ENCODE measurements at regions not wholly inside any gene's neighbourhood (a gene's known extent, or its start where the extent isn't known, plus 50 kb on each side); places are given as distances from the start of the nearest gene placed in this dataset.

DNA sequence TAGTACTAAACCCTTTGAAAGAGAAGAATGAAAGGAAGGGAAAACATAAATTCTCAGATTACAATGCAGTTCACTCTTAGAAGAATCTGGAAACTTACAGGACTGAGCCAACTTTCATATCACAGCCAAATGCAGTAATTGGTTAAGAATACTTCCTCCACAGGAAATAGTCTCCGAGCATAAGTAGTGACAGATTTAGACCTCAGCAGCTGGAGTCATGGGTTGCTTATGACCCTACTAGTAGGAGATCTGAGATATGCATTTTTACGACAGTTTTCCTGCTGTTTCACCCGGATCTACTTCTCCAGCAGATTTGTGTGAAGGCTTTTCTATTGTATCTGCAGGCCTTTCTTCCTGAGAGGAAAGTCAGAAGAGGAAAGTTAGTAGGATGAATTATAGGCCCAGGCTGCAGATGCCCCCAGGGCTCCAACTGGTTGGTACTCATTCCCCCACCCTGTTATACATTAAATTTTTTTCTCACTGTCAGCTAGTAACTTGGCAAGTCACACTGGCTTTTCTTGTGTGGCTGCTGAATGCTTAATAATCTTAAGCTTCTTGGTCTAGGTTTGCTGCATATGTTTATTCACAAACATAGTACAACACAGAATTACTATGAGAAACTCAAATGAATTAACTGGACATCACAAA is 1241.5 kb upstream of the MIR17HG start:
- POLR2A ChIA-PET = no interaction called here
- no peaks in the 10 kb centered on the region for H3K27me3 Mint-ChIP-seq
- H3K36me3 Mint-ChIP-seq = no peaks in the 10 kb centered on the region
- H3K4me3 Mint-ChIP-seq = no peak overlapping the region
- H3K27ac Mint-ChIP-seq = no peak overlapping the region
- DNase-seq = no peak
- H3K9me3 Mint-ChIP-seq = peaks cover 8% of the 10 kb centered on the region
- H3K4me1 Mint-ChIP-seq = no peaks in the 10 kb centered on the region
- ATAC-seq (ENCODE audit: low read depth) = no peak

DNA sequence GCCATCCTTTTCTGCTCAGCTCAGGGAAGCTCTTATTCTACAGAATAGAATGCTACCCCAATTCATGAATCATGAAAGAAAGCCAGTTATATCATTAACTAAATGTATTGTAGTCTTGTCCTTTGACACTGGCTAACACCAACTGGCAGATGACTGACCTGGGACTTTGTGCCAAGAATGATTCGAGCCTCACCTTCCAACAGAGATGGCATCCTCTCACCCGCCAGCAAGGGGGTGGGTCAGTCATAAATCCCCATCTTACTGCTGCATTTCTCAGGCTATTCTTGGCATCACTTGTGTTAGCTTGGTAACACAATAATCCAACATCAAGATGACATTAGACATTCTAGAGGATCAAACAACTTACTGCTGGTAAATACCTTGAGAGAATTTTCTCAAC is 1239.8 kb upstream of the MIR17HG start:
- H3K27me3 Mint-ChIP-seq = no peaks in the 10 kb centered on the region
- POLR2A ChIA-PET = no interaction called here
- H3K36me3 Mint-ChIP-seq = no peaks in the 10 kb centered on the region
- no peak overlapping the region for H3K27ac Mint-ChIP-seq
- no peak overlapping the region for H3K4me3 Mint-ChIP-seq
- H3K9me3 Mint-ChIP-seq = peaks cover 7% of the 10 kb centered on the region
- ATAC-seq (ENCODE audit: low read depth) (no peak), DNase-seq (no peak)
- no peaks in the 10 kb centered on the region for H3K4me1 Mint-ChIP-seq

DNA sequence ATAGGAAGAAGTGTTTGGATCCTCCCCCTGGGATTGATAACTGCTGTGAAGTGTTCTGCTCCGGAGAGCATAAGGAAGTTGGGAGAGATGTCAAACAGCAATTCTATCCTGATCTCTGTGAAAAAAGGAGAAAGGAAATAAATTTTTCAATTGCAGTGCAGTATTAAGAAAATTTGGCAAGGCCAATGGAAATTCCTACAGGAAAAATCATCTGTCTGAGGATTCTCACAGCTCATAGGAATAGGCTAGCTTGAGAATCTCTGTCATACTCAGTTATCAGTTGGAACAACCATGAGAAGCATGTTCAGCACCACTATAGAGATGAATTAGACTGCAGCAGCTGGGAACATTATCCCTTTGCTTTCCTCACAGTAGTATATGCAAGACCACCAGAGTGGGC is 1238.9 kb upstream of the MIR17HG start:
- DNase-seq (no peak), ATAC-seq (ENCODE audit: low read depth) (no peak)
- Mint-ChIP-seq H3K4me1 (no peaks in the 10 kb centered on the region), H3K9me3 (peaks cover 7% of the 10 kb centered on the region), H3K36me3 (no peaks in the 10 kb centered on the region), H3K27ac (no peak overlapping the region), H3K4me3 (no peak overlapping the region), H3K27me3 (no peaks in the 10 kb centered on the region)
- POLR2A ChIA-PET = no interaction called here

DNA sequence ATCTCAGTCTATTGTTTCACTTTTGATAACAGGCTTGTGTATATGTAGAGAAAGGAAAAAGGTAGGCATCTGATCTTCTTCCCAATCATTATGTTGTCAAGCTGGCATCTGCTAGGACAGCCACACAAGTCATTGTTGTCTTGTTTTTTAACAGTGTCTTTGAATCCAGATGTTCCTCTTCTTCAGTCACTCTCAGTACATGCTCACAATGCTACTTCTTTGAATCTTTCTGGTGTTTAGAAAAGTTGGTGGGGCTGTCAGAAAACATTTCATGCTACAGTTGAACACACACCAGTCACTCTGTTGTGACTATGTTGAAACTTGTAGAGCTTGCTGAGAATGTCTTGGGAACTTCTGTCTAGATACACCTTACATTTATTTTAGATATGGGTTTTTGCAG is 1231.4 kb upstream of the MIR17HG start:
- peaks cover 1% of the 10 kb centered on the region for H3K9me3 Mint-ChIP-seq
- no peak overlapping the region for H3K4me3 Mint-ChIP-seq
- POLR2A ChIA-PET = no interaction called here
- no peaks in the 10 kb centered on the region for H3K27me3 Mint-ChIP-seq
- DNase-seq = no peak
- no peak overlapping the region for H3K27ac Mint-ChIP-seq
- H3K4me1 Mint-ChIP-seq = no peaks in the 10 kb centered on the region
- H3K36me3 Mint-ChIP-seq = no peaks in the 10 kb centered on the region
- ATAC-seq (ENCODE audit: low read depth) = no peak

DNA sequence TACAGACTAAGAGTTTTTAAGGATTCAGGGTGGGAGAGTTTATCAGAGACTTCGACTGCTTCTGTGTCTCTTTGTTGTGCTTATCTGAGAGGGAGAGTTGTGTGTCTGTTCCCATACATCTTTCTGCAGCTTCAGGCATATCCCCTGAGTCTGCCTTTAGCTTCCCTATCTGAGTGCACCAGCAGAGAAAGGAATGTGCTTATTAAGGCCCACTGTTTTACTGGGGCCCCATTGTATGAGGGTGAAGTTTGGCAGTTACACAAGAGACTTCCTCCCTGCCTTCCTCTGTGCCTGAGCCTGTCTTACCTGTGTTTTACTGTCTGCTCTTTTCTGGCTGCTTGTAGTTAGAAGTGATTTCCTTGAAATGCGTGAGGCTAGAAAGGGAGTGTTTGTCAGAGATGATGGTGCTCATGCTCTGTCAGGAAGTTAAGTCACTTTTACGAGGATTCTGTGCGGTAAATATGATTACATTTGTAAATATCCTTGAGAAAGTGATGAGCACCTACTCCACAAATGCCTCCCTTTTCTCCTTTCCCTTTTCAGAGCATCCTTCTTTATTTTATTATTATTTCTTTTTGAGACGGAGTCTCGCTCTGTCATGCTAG is 1228.9 kb upstream of the MIR17HG start:
- peaks cover 1% of the 10 kb centered on the region for H3K9me3 Mint-ChIP-seq
- POLR2A ChIA-PET = no interaction called here

DNA sequence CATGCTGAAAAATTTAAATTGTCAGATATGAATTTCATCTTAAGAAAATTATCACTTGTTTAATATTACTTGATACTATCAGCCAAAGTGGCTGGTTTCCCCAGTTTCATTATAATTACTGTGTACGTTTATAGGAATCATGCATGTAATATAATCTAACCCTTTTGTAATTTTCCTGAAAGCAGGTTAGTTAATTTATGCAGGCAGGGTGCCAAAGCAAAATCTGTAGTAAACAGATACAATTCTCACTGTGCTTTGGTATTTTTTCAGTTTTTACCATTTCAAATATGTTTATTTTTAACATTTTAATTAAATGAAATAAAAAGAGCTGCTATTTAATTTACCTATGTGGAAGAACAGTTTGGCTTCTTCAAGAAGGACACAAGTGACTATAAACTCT is 1227.5 kb upstream of the MIR17HG start:
- no peaks in the 10 kb centered on the region for H3K27me3 Mint-ChIP-seq
- H3K9me3 Mint-ChIP-seq = peaks cover 1% of the 10 kb centered on the region
- H3K4me3 Mint-ChIP-seq = no peak overlapping the region
- ATAC-seq (ENCODE audit: low read depth) (no peak), DNase-seq (no peak)
- H3K4me1 Mint-ChIP-seq = no peaks in the 10 kb centered on the region
- H3K36me3 Mint-ChIP-seq = no peaks in the 10 kb centered on the region
- no peak overlapping the region for H3K27ac Mint-ChIP-seq
- POLR2A ChIA-PET = no interaction called here

More for the DNA sequence above, 1228.9 kb upstream of the MIR17HG start:
- no peaks in the 10 kb centered on the region for H3K4me1 Mint-ChIP-seq
- H3K27me3 Mint-ChIP-seq = no peaks in the 10 kb centered on the region
- no peak for ATAC-seq (ENCODE audit: low read depth)
- H3K4me3 Mint-ChIP-seq = no peak overlapping the region
- H3K36me3 Mint-ChIP-seq = no peaks in the 10 kb centered on the region
- H3K27ac Mint-ChIP-seq = no peak overlapping the region
- DNase-seq = no peak

DNA sequence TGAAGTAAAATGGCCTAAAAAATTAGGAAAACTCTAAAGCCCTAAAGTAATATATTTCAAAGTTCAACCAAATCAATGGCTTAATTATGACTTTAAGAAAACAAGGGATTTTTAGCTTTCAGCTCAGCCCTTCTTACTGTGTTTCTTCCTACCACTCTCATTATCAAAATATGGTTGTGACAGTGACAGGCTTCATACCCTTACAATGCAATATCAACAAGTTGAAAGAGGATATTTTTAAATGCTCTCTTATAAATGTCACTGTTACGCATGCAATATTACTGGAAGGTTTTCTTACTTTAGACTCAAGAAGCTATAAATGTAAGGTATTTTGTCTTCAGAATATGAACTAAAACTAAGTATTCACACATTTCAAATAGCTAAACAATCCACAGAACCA is 1225.7 kb upstream of the MIR17HG start:
- Mint-ChIP-seq H3K36me3 (no peaks in the 10 kb centered on the region), H3K4me1 (no peaks in the 10 kb centered on the region), H3K9me3 (peaks cover 3% of the 10 kb centered on the region), H3K27ac (no peak overlapping the region), H3K27me3 (no peaks in the 10 kb centered on the region), H3K4me3 (no peak overlapping the region)
- POLR2A ChIA-PET = no interaction called here
- DNase-seq (no peak), ATAC-seq (ENCODE audit: low read depth) (no peak)

DNA sequence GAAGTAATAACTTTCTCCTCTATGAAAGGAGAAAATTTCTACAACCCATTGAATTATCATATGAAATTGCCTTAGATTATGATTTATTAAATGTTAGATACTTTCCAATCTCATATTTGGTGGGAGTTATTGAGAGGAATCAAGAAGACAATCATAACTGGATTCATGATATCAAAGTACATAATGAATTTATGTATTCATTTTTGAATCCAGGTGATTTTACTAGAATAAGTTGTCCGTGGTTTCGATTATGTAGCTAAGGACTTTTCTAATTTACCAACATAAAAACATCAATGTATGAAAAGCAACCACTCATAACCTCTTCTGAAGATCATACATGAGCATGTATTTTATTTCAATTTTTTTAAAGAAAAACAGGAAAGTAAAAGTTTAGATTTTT is 1225.0 kb upstream of the MIR17HG start:
- Mint-ChIP-seq H3K4me1 (no peaks in the 10 kb centered on the region), H3K27ac (no peak overlapping the region), H3K36me3 (no peaks in the 10 kb centered on the region), H3K4me3 (no peak overlapping the region), H3K27me3 (no peaks in the 10 kb centered on the region), H3K9me3 (peaks cover 2% of the 10 kb centered on the region)
- POLR2A ChIA-PET = no interaction called here
- ATAC-seq (ENCODE audit: low read depth) (no peak), DNase-seq (no peak)

DNA sequence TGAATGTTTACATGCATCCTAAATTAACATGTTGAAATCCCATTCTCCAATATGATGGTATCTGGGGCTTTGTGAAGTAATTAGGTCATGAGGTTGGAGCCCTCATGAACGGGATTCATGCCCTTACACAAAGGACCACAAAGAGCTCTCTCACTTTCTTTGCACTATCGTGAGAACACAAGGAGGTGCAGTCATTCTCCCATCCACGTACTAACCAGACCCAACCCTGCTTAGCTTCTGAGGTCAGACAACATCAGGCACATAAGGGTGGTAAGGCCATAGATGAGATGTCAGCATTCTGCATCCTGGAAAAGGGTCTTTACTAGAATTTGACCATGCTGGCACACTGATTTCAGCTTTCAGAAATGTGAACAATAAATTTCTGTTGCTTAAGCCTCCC is 1211.9 kb upstream of the MIR17HG start:
- POLR2A ChIA-PET = no interaction called here
- H3K4me1 Mint-ChIP-seq = no peaks in the 10 kb centered on the region

DNA sequence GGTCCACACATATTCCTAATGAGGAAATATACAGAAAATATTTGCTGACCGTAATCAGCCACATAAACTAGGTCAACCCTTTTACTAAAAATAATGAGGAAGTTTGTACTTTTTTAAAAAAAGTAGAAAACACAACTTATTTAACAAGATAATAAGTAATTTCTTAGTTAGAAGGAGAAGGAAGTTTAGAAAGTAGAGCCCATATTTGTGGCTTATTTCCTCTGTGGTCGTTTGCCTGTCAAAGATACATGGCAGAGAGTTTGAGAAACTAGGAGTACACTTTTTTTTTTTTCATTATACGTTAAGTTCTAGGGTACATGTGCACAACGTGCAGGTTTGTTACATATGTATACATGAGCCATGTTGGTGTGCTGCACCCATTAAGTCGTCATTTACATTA is 1205.2 kb upstream of the MIR17HG start:
- Mint-ChIP-seq H3K36me3 (no peaks in the 10 kb centered on the region), H3K4me3 (no peak overlapping the region), H3K4me1 (no peaks in the 10 kb centered on the region), H3K9me3 (peaks cover 2% of the 10 kb centered on the region), H3K27me3 (no peaks in the 10 kb centered on the region), H3K27ac (no peak overlapping the region)
- DNase-seq = no peak
- no peak for ATAC-seq (ENCODE audit: low read depth)
- POLR2A ChIA-PET = no interaction called here

More for the DNA sequence above, 1211.9 kb upstream of the MIR17HG start:
- ATAC-seq (ENCODE audit: low read depth) (no peak), DNase-seq (no peak)
- no peak overlapping the region for H3K4me3 Mint-ChIP-seq
- H3K27ac Mint-ChIP-seq = no peak overlapping the region
- no peaks in the 10 kb centered on the region for H3K36me3 Mint-ChIP-seq
- peaks cover 4% of the 10 kb centered on the region for H3K9me3 Mint-ChIP-seq
- H3K27me3 Mint-ChIP-seq = no peaks in the 10 kb centered on the region

DNA sequence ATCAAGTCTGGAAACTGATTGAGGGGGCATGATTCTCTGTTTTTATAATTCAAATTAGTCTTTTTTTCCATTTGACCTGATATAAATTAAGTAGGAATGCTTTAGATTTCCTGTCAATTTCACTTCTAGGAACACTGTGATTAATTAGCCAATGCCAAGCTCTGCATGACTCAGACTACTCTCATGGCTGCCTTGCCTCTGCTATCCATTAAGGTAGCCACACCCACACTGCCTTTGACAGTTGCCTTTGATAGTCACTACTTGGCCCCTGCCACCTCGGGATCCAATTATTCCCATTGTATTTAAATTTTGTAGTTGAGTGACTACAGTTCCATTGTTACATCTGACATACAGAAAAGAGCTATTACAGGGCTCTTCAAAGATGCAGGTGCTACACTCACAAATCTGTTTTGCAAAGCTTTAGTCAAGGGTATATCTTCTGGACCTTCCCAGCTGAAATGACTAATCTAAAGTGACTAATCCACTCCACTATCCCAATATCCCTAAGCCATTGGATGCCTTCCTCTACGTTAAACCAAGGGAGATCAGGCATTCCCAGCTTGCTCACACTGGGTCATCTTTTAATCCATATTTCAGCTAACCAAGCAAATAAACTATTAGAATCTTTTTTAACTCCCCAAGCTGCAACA is 1193.1 kb upstream of the MIR17HG start:
- POLR2A ChIA-PET = no interaction called here
- H3K9me3 Mint-ChIP-seq = peaks cover 5% of the 10 kb centered on the region
- no peak overlapping the region for H3K27ac Mint-ChIP-seq
- DNase-seq = no peak
- no peaks in the 10 kb centered on the region for H3K36me3 Mint-ChIP-seq
- no peaks in the 10 kb centered on the region for H3K4me1 Mint-ChIP-seq
- H3K27me3 Mint-ChIP-seq = no peaks in the 10 kb centered on the region
- H3K4me3 Mint-ChIP-seq = no peak overlapping the region
- no peak for ATAC-seq (ENCODE audit: low read depth)

DNA sequence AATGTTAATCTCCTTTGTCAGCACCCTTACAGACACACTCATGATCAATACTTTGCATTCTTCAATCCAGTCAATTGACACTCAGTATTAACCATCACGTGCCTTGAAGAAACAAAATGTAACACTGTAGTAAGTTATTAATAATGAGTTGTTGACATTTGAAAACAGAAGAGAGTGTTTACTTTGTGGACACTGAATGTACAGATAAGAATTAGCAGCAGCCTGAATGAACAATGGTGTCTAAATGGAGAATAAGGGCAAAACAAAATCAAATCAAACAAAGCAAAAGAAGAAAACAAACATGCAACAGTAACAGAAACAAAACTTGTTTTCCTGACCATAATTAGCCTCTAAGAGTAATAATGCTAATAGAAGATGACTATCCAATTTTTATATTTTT is 1191.1 kb upstream of the MIR17HG start:
- ATAC-seq (ENCODE audit: low read depth) = no peak
- no peaks in the 10 kb centered on the region for H3K36me3 Mint-ChIP-seq
- H3K27me3 Mint-ChIP-seq = no peaks in the 10 kb centered on the region
- peaks cover 5% of the 10 kb centered on the region for H3K9me3 Mint-ChIP-seq
- POLR2A ChIA-PET = no interaction called here
- no peaks in the 10 kb centered on the region for H3K4me1 Mint-ChIP-seq
- no peak for DNase-seq
- no peak overlapping the region for H3K27ac Mint-ChIP-seq
- no peak overlapping the region for H3K4me3 Mint-ChIP-seq

DNA sequence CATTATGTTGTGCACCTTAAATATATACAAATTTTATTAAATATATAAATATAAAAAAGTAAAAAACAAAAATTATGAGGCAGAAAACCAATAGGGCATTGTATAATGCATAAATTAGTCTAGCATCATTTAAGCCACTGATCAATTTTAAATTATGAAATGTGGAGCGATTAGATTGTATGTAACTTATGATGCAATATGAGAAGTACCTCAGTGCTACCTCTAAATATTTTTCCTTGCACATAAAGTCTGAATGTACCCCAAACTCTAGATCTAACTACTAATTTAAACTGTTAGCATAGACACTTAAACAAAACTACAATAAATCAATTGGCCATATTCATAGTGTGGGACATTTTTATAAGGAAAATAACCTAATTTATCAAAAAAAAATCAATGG is 1178.5 kb upstream of the MIR17HG start:
- H3K36me3 Mint-ChIP-seq = no peaks in the 10 kb centered on the region
- H3K4me3 Mint-ChIP-seq = no peak overlapping the region
- no peak for ATAC-seq (ENCODE audit: low read depth)
- DNase-seq = no peak
- peaks cover 5% of the 10 kb centered on the region for H3K9me3 Mint-ChIP-seq
- no peak overlapping the region for H3K27ac Mint-ChIP-seq
- POLR2A ChIA-PET = no interaction called here
- H3K4me1 Mint-ChIP-seq = no peaks in the 10 kb centered on the region
- no peaks in the 10 kb centered on the region for H3K27me3 Mint-ChIP-seq

DNA sequence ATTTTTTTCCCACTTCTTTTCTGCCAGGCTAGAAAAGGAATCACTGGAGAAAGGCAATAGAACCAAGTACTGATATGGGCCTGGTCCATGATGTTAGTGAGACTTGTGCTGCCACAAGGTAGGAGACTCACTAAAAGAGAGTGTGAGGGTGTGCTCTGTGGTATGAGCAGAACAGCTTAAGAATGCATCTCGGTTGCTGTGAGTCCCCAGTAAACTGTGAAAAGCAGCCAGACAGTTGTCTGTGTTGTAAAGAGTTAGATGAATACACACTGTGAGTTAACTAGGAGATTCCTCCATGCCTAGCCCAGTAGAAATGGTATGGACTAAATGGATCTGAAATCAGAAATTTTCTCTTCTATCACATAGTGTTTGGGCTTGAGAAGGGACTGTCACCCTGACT is 1177.3 kb upstream of the MIR17HG start:
- no peaks in the 10 kb centered on the region for H3K36me3 Mint-ChIP-seq
- H3K9me3 Mint-ChIP-seq = peaks cover 5% of the 10 kb centered on the region
- H3K27ac Mint-ChIP-seq = no peak overlapping the region
- no peaks in the 10 kb centered on the region for H3K27me3 Mint-ChIP-seq
- no peaks in the 10 kb centered on the region for H3K4me1 Mint-ChIP-seq
- POLR2A ChIA-PET = no interaction called here
- no peak for ATAC-seq (ENCODE audit: low read depth)
- DNase-seq = no peak
- H3K4me3 Mint-ChIP-seq = no peak overlapping the region
